ENCODE measurements at regions not wholly inside any gene's neighbourhood (a gene's known extent, or its start where the extent isn't known, plus 50 kb on each side); places are given as distances from the start of the nearest gene placed in this dataset.
A peak's percentile ranks its signal among the peaks of the same experiment; 100 is the strongest.

GRCh38 chr7:155198196-155198892 lies 99.3 kb upstream of the INSIG1 start:
- H3K4me3 Mint-ChIP-seq, result peak overlapping the region; percentile 32 to 64
- H3K27me3 Mint-ChIP-seq (ENCODE audit: low read depth), result no peaks in the 10 kb centered on the region
- H3K36me3 Mint-ChIP-seq (ENCODE audit: insufficient read depth in 2 of 2), result peaks cover 9 to 23% of the 10 kb centered on the region in 2 donors
- peak overlapping the region; percentile 77 for H3K27ac Mint-ChIP-seq
- H3K9me3 Mint-ChIP-seq, result peaks cover 3 to 7% of the 10 kb centered on the region in 2 donors
- peak in 1 of 2 donors; percentile 27 for ATAC-seq (replicated peaks in 1 of 2)
- DNase-seq, result no peak
- H3K4me1 Mint-ChIP-seq (ENCODE audit: low read depth), result peaks cover 57% of the 10 kb centered on the region

GRCh38 chr7:155198901-155199845 lies 98.5 kb upstream of the INSIG1 start:
- H3K36me3 Mint-ChIP-seq (ENCODE audit: insufficient read depth in 2 of 2), result peaks cover 9 to 23% of the 10 kb centered on the region in 2 donors
- H3K4me3 Mint-ChIP-seq, result peak overlapping the region; percentile 32 to 64
- peak overlapping the region; percentile 49 for H3K27ac Mint-ChIP-seq
- H3K9me3 Mint-ChIP-seq, result peaks cover 3 to 7% of the 10 kb centered on the region in 2 donors
- no peaks in the 10 kb centered on the region for H3K27me3 Mint-ChIP-seq (ENCODE audit: low read depth)
- ATAC-seq (replicated peaks in 1 of 2) (peak; percentile 97), DNase-seq (peak; percentile 80 to 85)
- peaks cover 54% of the 10 kb centered on the region for H3K4me1 Mint-ChIP-seq (ENCODE audit: low read depth)

GRCh38 chr7:155201325-155202087 lies 96.2 kb upstream of the INSIG1 start:
- H3K27me3 Mint-ChIP-seq (ENCODE audit: low read depth), result no peaks in the 10 kb centered on the region
- ATAC-seq (replicated peaks in 1 of 2), result no peak
- H3K9me3 Mint-ChIP-seq, result peaks cover 4 to 6% of the 10 kb centered on the region in 2 donors
- peaks cover 7 to 17% of the 10 kb centered on the region in 2 donors for H3K36me3 Mint-ChIP-seq (ENCODE audit: insufficient read depth in 2 of 2)
- H3K27ac Mint-ChIP-seq, result no peak overlapping the region
- peaks cover 68% of the 10 kb centered on the region for H3K4me1 Mint-ChIP-seq (ENCODE audit: low read depth)
- H3K4me3 Mint-ChIP-seq, result no peak overlapping the region
- DNase-seq, result no peak

- no peak overlapping the region for H3K4me3 Mint-ChIP-seq
- H3K36me3 Mint-ChIP-seq (ENCODE audit: insufficient read depth in 2 of 2), result peaks cover 5 to 12% of the 10 kb centered on the region in 2 donors
- ATAC-seq (replicated peaks in 1 of 2) (no peak), DNase-seq (no peak)
- peak overlapping the region; percentile 35 for H3K27ac Mint-ChIP-seq
- H3K27me3 Mint-ChIP-seq (ENCODE audit: low read depth), result no peaks in the 10 kb centered on the region
- peaks cover 69% of the 10 kb centered on the region for H3K4me1 Mint-ChIP-seq (ENCODE audit: low read depth)
- H3K9me3 Mint-ChIP-seq, result peaks cover 3 to 4% of the 10 kb centered on the region in 2 donors
These were observed 95.4 kb upstream of the INSIG1 start for GRCh38 chr7:155202106-155202871.

GRCh38 chr7:155203059-155203881 lies 94.4 kb upstream of the INSIG1 start:
- Mint-ChIP-seq H3K4me3 (no peak overlapping the region), H3K27me3 (ENCODE audit: low read depth) (no peaks in the 10 kb centered on the region), H3K4me1 (ENCODE audit: low read depth) (peaks cover 73% of the 10 kb centered on the region), H3K27ac (no peak overlapping the region), H3K9me3 (peaks cover 4 to 12% of the 10 kb centered on the region in 2 donors), H3K36me3 (ENCODE audit: insufficient read depth in 2 of 2) (peaks cover 10 to 11% of the 10 kb centered on the region in 2 donors)
- DNase-seq, result no peak
- ATAC-seq (replicated peaks in 1 of 2), result no peak

- Mint-ChIP-seq H3K4me3 (no peak overlapping the region), H3K27me3 (ENCODE audit: low read depth) (no peaks in the 10 kb centered on the region), H3K27ac (no peak overlapping the region), H3K36me3 (ENCODE audit: insufficient read depth in 2 of 2) (peaks cover 10 to 11% of the 10 kb centered on the region in 2 donors), H3K9me3 (peaks cover 4 to 12% of the 10 kb centered on the region in 2 donors), H3K4me1 (ENCODE audit: low read depth) (peaks cover 73% of the 10 kb centered on the region)
- no peak for ATAC-seq (replicated peaks in 1 of 2)
- DNase-seq, result no peak
These were observed 93.6 kb upstream of the INSIG1 start for GRCh38 chr7:155203882-155204691.

- ATAC-seq (replicated peaks in 1 of 2) (no peak), DNase-seq (no peak)
- Mint-ChIP-seq H3K4me3 (peak overlapping the region; percentile 88), H3K27me3 (ENCODE audit: low read depth) (no peaks in the 10 kb centered on the region), H3K9me3 (peaks cover 4 to 12% of the 10 kb centered on the region in 2 donors), H3K36me3 (ENCODE audit: insufficient read depth in 2 of 2) (peaks cover 10 to 11% of the 10 kb centered on the region in 2 donors), H3K27ac (peak overlapping the region; percentile 98), H3K4me1 (ENCODE audit: low read depth) (peaks cover 70% of the 10 kb centered on the region)
These were observed 92.8 kb upstream of the INSIG1 start for GRCh38 chr7:155204744-155205367.

GRCh38 chr7:155205368-155206317 lies 92.0 kb upstream of the INSIG1 start:
- ATAC-seq (replicated peaks in 1 of 2), result peak; percentile 87 to 89
- H3K36me3 Mint-ChIP-seq (ENCODE audit: insufficient read depth in 2 of 2), result peaks cover 10 to 11% of the 10 kb centered on the region in 2 donors
- peaks cover 69% of the 10 kb centered on the region for H3K4me1 Mint-ChIP-seq (ENCODE audit: low read depth)
- no peaks in the 10 kb centered on the region for H3K27me3 Mint-ChIP-seq (ENCODE audit: low read depth)
- peak overlapping the region; percentile 98 for H3K27ac Mint-ChIP-seq
- H3K9me3 Mint-ChIP-seq, result peaks cover 4 to 12% of the 10 kb centered on the region in 2 donors
- H3K4me3 Mint-ChIP-seq, result peak overlapping the region; percentile 88
- DNase-seq, result peak; percentile 89 to 94

- Mint-ChIP-seq H3K27ac (peak overlapping the region; percentile 98), H3K4me1 (ENCODE audit: low read depth) (peaks cover 74% of the 10 kb centered on the region), H3K27me3 (ENCODE audit: low read depth) (no peaks in the 10 kb centered on the region), H3K4me3 (peak overlapping the region; percentile 88), H3K9me3 (peaks cover 4 to 12% of the 10 kb centered on the region in 2 donors), H3K36me3 (ENCODE audit: insufficient read depth in 2 of 2) (peaks cover 10 to 11% of the 10 kb centered on the region in 2 donors)
- peak; percentile 79 to 85 for DNase-seq
- ATAC-seq (replicated peaks in 1 of 2), result peak; percentile 48 to 51
These were observed 91.2 kb upstream of the INSIG1 start for GRCh38 chr7:155206318-155207020.

Data from activated T-cell treated with anti-CD3 and anti-CD28 coated beads, Interleukin-2, amount 50 U/mL, for 72 hours (primary cell).